HCT116 (cell line): ENCODE measurements at regions not wholly inside any gene's neighbourhood (a gene's known extent, or its start where the extent isn't known, plus 50 kb on each side); places are given as distances from the start of the nearest gene placed in this dataset.

ENCODE experiments used
- CTCF ChIP-seq, 3 experiments: fragments of 200-600 bp in 1 of 3; sonication (generic) in 1 of 3; IDR thresholded peaks in 2 of 3; conservative IDR thresholded peaks in 1 of 3; 2 replicates each; pipeline ENCODE4 v1.5.1; 2012 to 2017; ENCODE audit warnings: low read depth in 2 of 3, low read length in 2 of 3, antibody characterized with exemption in 1 of 3, borderline replicate concordance in 1 of 3, control low read depth in 1 of 3, mild to moderate bottlenecking in 1 of 3, mixed read lengths in 1 of 3, mixed run types in 1 of 3, moderate library complexity in 1 of 3; ENCODE audit not compliant: insufficient read depth in 1 of 3
- EZH2 ChIP-seq: fragments of 200-600 bp; sonication (generic); IDR thresholded peaks from 2 replicates; pipeline ENCODE4 v1.6.1; 2017; ENCODE audit warnings: antibody characterized with exemption, mixed run types
- POLR2A ChIP-seq: IDR thresholded peaks from 2 replicates; pipeline ENCODE4 v1.7.0; 2011; ENCODE audit warnings: borderline replicate concordance; ENCODE audit not compliant: insufficient read depth, insufficient read length; ENCODE audit errors: extremely low read depth
- POLR2AphosphoS5 ChIP-seq: IDR thresholded peaks from 2 replicates; pipeline ENCODE4 v1.6.1; 2011; ENCODE audit warnings: mild to moderate bottlenecking, low read depth, low read length, moderate library complexity
- REST ChIP-seq: IDR thresholded peaks from 2 replicates; pipeline ENCODE4 v1.6.1; 2012; ENCODE audit warnings: low read depth
- YY1 ChIP-seq: IDR thresholded peaks from 2 replicates; pipeline ENCODE4 v1.6.1; 2011; ENCODE audit warnings: low read length, low read depth, moderate library complexity, mild to moderate bottlenecking; ENCODE audit not compliant: insufficient replicate concordance; ENCODE audit errors: extremely low read depth

DNA sequence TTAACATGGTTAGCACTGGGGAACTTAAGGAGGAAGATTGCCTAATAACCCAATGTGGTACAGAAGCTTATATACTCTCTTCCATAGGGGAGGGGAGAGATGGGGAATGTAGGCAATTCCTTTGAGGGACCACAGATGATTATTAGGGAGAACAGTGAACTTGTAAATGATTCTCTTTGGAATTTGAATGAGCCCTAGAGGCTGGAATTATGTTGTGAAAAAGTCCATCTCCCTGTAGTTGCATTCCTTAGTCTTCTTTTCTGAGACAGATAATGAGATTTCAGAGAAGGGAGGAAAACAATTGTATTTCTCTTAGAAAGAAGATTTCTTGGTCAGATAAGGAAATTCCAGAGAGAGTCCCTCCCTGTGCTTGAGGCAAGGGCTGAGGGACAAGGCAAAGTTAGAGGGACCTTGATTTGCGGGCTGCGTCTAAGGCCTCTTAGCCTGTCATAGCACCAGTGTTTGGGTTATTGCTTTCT, 89.0 kb upstream of the HMCN1 start:
- TF ChIP-seq CTCF (IDR thresholded peaks at IDR 0.05 in 2 of 3, conservative IDR thresholded peaks at IDR 0.05 in 1 of 3; ENCODE audit: borderline replicate concordance in 1 of 3, insufficient read depth in 1 of 3, low read depth in 2 of 3, low read length in 2 of 3) (no peak), EZH2 (no peak), REST (no peak), POLR2AphosphoS5 (no peak), POLR2A (no peak), YY1 (no peak)
